ENCODE measurements at regions not wholly inside any gene's neighbourhood (a gene's known extent, or its start where the extent isn't known, plus 50 kb on each side); places are given as distances from the start of the nearest gene placed in this dataset.

GRCh38 chr18:47458483-47458882 is 207.0 kb upstream of the SKOR2 start:
- DNase-seq = no peak

DNA sequence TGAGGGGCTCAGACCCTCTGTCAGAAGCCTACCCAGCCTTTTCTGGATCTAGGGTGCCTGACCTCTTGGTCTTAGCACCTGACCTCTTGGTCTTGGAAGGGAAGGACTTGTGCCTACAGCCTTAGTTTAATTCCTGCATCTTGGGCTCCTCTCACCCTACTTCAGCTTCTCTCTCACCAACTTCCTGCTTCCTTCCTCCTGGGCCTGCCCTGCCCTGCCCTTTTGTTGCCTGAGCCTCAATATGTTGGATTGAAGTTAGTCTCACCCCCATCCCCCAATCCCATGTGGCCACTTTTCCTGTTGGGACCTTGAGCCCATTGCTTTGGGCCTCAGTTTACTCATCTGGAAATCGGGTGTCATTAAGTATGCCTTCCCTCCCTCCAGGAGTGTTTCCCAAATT is 206.2 kb upstream of the SKOR2 start:
- no peak for DNase-seq

DNA sequence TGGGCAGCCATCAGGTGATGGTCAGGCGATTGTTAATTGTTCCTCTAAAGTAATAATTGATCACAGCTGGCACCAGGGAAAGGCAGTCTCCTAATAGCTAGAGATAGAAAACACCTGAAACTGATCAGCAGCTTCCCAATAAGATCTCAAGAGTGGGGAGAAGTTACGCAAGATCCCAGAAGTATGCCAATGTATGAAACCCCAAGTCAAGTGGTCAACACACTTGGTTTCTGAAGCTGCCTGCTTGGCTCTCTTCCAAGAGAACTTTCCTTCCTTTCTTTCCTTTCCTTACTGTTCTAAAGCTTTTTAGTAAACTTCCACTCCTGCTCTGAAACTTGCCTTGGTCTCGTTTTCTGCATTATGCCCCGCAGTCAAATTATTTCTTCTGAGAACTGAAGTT is 201.6 kb upstream of the SKOR2 start:
- no peak for DNase-seq

- no peak for DNase-seq
These were observed 197.5 kb upstream of the SKOR2 start for GRCh38 chr18:47448956-47449355.

DNA sequence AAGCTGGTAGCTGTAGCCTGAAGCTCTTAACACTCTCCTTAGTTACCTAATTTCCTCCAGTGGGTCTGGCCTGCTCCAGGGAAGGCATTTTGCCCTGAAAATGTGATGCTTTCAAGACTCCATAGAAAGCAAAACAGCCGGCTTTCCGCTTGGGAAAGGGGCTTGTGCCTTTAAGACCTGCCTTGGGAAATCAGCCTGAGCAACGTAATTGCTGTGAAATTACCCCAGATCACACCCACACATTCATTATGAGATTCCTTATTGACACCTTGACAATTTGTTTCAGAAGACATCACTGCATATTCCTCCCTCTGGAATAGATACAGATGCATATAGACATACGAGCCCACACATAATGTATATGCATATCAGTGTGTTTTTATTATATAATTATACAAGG is 190.5 kb upstream of the SKOR2 start:
- DNase-seq = no peak

DNA sequence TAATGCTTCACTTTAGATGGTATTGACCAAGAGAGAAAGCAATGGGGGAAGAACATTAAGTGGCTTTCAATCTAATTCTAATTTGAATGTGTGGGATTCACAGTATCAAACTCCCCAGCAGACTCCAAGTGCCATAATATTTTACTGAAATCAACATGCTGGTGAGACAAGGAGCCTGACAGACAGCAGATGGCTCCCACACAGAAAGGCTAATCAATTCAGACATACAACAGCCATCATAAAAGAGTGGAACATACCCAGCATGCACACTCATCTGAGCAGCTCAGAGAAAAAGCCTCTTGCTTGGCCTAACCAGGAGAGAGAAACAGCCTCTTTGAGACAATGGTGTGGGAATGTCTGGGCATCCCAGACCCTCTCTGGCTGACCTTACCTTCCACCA is 186.5 kb upstream of the SKOR2 start:
- no peak for DNase-seq

- no peak for DNase-seq
These were observed 185.4 kb upstream of the SKOR2 start for GRCh38 chr18:47436871-47437270.

- DNase-seq = no peak
These were observed 182.8 kb upstream of the SKOR2 start for GRCh38 chr18:47434214-47434746.

DNA sequence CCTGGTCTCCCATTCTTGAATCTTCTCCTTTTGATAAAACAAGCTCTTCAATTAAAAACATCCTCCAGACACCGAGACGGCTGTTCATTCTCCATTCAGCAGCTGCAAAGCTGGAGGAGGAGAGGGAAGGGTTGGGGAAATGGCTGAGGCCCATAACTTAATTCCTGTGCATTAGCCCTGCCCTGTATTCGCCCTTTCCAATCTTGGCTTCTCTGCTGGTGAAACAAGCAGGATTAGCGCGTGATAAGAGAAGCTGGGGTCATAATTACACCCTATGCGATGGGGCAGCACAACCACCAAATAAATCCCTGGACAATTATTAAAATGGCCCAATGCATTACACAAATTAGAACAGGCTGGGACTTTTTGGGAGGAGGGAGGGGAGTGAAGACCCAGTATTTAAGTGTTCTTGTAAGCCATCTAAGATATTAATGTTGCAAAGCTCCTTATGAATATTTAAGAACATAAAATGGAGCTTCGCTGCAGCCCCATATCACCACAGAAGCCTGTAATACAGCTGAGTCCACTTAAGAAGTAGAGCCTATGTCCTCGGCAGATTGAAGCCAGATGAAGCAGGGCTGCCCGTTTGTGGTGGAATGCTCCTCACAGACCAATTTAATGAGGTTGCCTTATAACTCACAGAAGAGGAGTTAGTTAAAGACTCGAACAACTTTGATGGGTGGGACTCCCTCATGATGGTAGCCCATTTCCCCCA is 176.6 kb upstream of the SKOR2 start:
- DNase-seq = no peak

- DNase-seq = no peak
These were observed 175.6 kb upstream of the SKOR2 start for GRCh38 chr18:47427072-47427471.

DNA sequence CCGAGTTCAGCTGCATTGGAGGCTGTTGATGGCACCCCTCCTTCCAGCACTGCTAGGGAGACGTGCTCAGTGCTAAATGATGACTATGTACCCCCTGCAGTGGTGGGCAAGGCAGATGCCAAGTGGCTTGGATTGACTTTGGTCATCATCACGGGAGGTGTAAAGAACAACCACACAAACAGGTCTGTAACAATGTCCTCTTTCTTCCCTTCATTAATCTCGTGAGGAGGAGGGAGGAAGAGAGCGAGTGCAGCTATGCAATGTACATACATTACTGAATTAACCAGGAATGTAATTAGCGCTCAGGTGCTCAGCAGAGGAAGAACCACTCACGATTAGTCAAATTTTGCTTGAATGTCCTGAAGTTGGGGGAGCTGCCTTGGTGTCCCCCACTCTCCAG is 173.9 kb upstream of the SKOR2 start:
- DNase-seq = no peak

DNA sequence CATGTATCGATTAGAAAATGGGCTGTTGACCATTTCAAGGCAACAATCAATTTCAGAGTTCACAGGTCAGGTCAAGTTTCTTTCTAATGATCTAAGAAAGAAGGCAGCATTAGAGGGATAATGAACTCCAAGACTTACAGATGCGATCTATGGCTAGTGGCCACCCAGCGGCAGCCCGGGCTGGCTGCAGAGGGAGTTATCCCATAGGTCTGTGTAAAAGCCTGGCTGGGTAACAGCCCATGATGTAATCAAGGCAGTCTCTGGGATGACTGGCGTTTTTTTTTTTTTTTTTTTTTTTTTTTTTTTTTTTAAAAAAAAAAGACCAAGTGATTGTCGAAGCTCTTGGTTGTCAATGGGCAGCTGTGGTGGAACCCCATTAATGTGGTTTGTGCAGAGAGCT is 171.1 kb upstream of the SKOR2 start:
- no peak for DNase-seq

DNA sequence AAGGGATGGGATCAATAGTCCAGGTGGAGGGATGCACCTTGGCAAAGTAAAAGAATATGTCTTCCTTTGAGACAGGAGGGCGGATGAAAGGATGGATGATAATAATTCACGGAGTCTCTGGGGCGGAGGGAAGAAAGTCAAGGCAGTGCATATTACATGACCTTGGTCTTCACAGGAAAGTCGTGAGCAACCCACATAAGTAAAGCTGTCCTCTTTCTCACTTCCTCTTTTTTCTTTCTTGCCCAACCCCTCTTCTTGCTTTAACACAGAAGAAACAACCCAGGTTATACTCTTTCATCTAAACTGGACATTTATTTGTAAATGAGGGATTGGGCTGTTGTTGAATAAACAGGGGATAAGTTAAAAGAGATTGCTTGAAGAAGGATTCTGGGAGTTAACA is 168.7 kb upstream of the SKOR2 start:
- no peak for DNase-seq

DNA sequence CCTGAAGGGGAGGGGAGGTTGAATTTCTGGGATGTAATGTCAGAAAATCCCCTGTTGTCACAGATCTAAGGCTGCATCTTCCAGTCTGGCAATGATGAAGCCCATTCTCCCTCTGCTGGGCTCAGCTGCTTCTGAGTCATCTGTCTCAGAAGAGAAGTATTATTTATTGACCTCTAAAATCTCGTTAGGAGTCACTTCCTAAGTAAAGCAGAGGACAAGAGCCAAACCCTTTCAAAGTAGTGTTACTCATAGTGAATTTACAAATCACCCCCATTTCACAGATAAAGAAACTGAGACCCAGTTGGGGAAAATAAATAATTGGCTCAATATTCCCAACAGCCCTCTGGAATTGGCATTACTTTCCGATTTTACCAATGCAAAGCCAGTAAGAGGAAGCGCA is 167.3 kb upstream of the SKOR2 start:
- no peak for DNase-seq

DNA sequence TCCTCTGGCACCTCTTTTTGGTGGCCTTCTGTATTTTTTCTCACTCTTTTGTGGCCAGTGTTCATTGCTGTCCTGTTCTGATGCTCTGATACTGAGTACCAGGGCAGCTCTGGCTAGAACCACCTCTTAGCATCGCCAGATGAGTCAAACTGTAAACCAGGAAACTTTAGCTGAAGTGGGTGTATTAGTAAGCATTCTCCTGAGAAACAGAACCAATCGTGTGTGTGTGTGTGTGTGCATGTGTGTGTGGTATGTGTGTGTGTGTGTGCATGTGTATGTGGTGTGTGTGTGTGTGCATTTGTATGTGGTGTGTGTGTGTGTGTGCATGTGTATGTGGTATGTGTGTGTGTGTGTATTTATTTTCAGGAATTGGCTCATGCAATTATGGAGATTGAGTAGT is 166.3 kb upstream of the SKOR2 start:
- no peak for DNase-seq

DNA sequence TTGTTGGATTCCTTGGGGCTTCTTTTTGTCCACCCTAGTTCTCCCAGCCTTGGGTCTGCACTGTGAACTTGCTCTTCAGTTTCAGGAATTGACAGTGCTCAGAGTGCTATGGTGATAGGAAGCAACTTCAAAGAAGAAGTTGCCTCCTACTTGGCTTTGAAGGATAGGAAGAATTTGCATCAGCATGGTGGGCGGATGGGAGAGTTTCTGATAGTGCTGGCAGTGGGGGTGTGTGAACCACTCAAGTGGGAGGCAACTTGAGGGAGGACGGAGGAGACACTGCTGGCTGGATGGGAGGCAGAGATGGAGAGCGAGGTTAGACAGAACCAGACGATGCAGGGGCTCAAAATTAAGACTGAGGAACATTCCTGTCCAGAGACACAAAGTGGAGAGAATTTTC is 164.4 kb upstream of the SKOR2 start:
- no peak for DNase-seq

- peak in 1 of 2 experiments; percentile 22 for DNase-seq
These were observed 161.9 kb upstream of the SKOR2 start for GRCh38 chr18:47413327-47413726.

DNA sequence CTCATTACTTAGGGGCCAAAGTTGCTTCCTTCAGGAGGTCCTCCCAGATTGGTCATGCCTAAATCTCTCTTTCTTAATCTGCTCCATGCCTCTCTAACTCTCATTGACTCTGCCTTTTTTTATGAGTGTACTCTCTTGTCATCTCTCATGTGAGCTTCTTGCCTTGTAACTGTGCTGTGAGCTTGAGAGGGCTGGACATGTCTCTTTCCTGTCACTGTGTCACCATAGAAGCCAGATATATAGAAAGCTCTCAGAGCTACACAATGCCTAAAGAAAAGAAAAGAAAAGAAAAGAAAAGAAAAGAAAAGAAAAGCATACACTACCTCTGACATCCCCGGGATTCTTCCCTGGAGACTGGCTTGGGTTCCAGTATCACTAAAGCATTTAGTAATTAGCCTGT is 161.5 kb upstream of the SKOR2 start:
- no peak for DNase-seq

DNA sequence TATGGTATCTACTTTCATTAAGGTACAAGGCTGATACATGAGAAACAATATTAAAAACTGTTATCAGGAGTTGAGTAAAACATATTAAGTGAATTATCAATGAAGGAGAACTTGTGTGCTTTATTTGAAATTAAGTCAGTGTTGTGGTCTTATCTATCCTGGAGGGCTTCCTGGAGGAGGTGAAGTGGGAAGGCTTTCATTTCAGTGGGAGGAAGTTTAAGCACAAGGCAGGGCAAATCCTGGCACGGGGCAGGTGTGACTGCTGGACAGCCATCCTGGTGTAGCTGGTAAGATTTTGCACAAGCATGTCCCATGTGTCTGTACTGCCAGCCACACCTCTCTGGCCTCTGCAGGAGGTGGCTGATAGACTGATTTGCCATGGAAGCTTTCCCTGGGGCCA is 159.7 kb upstream of the SKOR2 start:
- DNase-seq = no peak

- no peak for DNase-seq
These were observed 158.7 kb upstream of the SKOR2 start for GRCh38 chr18:47410139-47410538.

DNA sequence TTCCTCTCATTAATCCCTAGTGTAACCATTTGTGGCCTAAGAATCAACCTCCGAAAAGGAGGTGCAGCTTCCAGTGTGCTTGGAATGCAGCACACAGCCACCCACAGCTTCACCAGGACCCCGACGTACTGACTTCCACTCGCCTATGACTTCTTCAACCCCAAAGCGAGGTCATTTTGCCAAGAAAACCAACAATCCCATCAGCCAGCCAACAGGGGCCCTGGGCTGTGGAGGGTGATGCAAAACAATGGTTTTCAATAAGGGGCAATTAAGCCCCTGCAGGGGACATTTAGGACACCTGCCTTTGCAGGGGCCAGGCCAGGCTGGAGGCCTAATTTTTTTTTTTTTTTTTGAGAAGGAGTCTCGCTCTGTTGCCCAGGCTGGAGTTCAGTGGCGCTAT is 158.1 kb upstream of the SKOR2 start:
- no peak for DNase-seq

- DNase-seq = no peak
These were observed 156.3 kb upstream of the SKOR2 start for GRCh38 chr18:47407736-47408135.

- no peak for DNase-seq
These were observed 153.4 kb upstream of the SKOR2 start for GRCh38 chr18:47404845-47405244.

GRCh38 chr18:47403949-47404348 is 152.5 kb upstream of the SKOR2 start:
- no peak for DNase-seq

DNA sequence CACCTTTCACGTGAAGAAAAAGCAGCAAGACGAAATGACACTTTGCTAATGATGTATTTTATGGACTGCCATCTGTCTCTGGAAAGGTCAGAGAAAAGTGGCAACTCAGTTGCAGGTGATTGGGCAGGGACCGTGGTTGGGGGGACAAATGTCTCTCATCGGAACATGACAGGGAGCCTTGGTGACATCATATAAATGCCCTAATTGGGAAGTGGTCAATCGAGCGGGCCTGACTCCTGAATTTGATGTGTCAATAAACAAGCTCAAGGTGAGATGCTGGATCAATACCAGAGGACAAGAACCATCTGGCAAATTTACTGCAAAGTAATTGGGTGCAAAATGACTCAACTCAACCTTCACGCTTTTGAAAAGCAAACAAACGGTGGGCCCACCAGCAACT is 151.9 kb upstream of the SKOR2 start:
- DNase-seq = no peak

All from NCI-H2081 (cell line).